ENCODE measurements at regions not wholly inside any gene's neighbourhood (a gene's known extent, or its start where the extent isn't known, plus 50 kb on each side); places are given as distances from the start of the nearest gene placed in this dataset.
"Not testable (repeated sequence)": the region's sequence is repeated elsewhere in the genome, so short reads cannot be mapped to it uniquely, and the experiment has no call there.

DNA sequence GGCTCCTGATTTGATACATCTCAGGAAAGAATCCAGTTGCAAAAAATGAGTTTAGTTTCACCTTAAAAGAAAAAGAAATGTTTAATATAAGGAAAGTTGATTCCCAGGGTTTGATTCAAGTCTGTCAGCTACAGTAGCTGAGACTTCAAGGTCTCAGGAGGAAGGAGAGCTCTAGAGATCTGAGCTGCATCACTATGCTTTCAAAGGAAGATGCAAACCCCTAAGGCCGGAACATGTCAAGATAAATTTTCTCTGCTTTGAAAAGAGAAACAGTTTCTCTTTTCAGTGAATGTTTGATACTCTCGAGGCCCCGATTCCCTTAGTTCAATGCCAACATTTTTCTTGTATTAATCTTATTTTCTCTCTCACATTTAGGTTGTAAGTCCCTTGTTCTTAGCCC, 128.6 kb downstream of the RGPD3 start:
- no peak for DNase-seq

DNA sequence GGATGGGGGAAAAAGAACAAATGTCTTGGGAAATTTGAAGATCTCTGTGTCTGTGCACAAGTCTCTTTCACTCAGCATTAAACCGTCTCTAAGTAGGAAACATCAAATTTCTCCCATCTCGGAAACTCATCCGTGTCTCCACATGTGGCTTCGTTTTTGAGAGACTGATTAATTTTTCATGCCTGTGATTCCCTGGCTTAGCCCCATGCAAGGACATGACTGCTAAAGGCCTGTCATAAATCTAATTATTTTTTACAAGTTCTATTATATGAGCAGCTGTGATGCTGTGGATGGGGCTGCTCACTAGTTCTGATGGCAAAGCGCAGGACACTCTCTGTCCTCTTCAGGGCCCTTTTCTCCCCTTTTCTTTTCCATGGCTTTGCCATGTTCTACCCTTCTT, 129.1 kb downstream of the RGPD3 start:
- DNase-seq: no peak

DNA sequence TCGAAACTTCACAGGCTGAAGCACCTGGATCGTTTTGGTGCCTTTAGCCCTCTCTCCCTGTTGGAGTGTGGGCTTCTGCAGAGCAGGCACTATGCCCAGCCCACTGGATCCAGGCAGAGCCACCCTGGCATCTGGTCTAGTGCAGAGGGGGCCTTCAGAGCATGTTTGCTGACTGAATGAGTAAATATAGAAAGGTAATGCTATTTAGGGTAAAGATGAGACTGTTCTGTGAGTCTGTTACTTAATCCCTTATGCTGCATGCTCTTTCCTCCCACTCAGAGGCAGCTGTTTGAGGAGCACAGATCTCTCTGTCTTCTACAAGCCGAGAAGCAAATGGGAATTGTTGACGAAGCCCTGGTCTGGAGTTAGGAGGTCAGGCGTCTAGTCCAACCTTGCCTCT, 130.2 kb downstream of the RGPD3 start:
- DNase-seq: no peak

DNA sequence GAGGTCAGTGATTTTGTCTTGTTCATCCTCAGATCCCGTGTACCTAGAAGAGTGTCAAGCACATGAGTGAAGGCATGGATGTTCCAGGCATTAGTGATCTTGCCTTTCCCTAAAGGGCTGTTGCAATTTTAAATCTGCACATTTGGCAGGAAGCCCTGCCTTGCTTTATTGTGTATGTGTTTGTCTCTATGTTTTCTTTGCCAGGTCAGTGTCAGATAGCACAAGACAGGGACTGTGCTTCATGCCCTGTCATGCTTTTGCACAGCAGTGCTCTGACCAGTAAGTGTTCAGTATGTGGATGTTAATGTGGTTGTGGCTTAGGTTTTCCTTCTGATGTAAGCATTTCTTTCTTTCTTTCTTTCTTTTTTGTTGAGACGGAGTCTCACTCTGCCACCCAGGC, 131.5 kb downstream of the RGPD3 start:
- DNase-seq: no peak

DNA sequence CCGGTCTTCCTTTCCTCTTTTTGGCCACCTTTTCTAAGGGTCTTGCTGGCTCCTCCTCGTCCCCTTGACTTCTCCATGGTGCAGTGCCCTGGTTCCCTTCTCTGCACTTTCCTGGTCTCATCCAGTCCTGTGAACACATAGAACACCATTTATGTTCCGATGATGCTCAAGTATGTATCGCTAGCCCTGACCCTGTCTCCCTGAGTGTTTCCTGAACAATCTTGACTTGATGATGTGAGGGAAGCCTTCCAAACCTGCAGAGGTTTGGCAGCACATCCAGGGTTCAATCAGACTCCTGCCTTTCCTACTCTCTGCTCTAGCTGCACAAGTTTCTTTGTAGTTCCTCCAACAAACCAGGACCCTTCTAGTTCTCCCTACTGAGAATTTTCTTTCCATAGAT, 132.1 kb downstream of the RGPD3 start:
- no peak for DNase-seq

DNA sequence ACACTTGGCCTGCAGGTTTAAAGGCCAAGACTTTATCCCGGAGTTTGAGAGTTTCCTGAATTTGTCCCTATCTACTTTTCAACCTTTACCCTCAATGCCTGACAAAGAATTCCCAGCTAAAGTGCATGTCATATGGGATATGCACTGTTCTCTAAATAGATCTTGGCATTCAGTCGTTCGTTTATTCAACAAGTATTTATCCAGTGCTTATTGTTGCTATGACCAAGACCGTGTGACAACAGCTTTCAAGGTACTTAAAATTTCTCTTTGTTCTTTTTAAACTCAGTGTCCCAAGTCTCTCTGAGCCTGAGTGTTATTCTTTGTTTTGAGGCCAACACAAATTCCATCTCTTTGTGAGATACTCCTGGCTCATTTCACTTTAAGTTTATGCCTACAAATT, 133.4 kb downstream of the RGPD3 start:
- DNase-seq: no peak

DNA sequence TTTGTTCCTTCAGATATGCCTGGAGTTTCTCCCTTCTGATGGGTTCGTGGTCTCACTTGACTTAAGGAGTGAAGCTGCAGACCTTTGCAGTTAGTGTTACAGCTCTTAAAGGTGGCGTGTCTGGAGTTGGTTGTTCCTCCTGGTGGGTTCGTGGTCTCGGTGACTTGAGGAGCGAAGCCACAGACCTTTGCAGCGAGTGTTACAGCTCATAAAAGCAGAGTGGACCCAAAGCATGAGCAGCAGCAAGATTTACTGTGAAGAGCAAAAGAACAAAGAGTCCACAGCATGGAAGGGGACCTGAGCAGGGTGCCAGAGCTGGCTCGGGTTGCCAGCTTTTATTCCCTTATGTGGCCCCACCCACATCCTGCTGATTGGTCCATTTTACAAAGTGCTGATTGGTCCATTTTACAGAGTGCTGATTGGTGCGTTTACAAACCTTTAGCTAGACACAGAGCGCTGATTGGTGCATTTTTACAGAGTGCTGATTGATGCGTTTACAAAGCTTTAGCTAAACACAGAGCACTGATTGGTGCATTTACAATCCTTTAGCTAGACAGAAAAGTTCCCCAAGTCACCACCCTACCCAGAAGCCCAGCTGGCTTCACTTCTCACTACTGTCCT, 134.8 kb downstream of the RGPD3 start:
- DNase-seq: not testable (repeated sequence)

DNA sequence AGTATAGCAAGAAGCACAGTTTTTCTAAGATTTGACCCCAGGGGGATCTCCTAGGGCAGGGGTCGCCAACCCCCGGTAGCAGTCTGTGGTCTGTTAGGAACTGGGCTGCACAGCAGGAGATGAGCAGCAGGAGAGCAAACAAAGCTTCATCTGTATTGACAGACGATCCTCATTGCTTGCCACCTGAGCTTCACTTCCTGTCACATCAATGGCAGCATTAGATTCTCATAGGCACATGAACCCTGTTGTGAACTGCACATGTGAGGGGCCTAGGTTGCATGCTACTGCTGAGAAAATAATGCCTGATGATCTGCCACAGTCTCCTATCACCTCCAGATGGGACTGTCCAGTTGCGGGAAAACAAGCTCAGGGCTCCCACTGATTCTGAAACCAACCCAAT, 136.2 kb downstream of the RGPD3 start:
- no peak for DNase-seq

DNA sequence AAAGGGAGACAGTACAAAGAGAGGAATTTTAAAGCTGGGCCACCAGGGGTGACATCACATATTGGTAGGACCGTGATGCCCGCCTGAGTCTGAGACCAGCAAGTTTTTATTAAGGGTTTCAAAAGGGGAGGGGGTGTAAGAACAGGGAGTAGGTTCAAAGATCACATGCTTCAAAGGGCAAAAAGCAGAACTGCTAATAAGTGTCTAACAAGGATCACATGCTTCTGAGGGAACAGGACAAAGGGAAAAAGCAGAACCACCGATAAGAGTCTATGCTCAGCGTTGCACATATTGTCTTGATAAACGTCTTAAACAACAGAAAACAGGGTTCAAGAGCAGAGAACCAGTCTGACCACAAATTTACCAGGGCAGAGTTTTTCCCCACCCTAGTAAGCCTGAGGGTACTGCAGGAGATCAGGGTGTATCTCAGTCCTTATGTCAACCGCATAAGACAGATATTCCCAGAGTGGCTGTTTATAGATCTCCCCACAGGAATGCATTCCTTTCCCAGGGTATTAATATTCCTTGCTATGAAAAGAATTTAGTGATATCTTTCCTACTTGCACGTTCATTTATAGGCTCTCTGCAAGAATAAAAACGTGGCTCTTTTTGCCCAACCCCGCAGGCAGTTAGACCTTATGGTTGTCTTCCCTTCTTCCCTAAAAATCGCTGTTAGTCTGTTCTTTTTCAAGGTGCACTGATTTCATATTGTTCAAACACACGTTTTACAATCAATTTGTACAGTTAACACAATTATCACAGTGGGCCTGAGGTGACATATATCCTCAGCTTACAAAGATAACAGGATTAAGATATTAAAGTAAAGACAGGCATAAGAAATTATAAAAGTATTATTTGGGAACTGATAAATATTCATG, 136.5 kb upstream of the UXS1 start:
- peak; percentile 56 for DNase-seq

DNA sequence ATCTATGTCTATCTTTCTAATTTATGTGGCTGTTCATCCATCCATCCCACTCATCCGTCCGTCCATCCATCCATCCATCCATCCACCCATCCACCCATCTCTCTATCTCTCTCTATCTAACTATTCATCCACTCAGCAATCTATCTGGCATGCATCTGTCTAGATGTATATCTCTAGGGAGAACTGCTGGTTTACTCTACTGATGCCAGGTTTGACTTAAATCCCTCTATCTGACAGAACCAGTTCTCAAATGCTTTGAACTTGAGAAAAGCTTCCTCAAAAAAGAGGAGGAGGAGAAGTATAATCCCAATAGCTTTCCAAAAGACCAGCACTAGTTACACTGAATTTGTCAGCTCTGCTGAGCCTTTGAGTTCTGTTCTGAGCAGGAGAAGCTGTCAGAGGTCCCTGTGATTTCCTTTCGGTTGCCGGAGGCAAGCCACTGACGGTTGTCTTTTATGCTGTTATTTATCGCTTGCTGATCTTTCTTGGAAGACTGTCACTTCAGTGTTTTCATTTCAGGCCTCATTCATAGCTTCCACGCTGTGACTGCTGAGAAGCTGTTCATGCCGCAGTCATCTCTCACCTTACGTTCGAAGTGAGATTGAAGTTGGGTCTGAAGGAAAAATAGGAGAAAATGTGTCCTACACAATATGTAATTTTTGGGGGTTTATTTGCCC, 129.4 kb upstream of the UXS1 start:
- no peak for DNase-seq

DNA sequence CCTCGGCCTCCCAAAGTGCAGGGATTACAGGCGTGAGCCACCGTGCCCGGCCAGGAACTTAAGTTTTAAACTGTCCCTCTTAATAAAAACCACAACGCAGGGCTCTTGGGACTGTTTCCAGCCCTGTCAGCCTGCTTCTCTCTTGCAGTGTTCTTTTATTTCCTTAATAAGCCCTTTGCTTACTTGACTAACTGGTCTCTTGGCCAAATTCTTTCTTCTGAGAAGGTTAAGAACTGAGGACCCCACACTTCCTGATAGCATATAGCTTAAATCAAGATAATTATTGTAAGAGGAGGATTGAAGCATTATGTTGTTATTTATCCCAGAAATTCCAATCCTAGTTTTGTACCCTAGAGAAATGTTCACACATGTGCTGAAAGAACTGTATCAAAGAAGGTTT, 128.2 kb upstream of the UXS1 start:
- no peak for DNase-seq

DNA sequence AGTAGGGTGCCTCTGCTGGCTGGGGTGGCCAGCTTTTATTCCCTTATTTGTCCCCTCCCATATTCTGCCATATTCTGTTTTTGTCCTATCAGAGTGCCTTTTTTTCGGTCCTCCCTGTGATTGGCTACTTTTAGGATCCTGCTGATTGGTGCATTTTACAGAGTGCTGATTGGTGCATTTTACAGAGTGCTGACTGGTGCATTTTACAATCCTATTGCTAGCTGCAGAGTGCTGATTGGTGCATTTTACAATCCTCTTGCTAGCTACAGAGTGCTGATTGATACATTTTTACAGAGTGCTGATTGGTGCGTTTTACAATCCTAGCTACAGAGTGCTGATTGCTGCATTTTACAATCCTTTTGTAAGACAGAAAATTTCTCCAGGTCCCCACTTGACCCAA, 126.3 kb upstream of the UXS1 start:
- DNase-seq: not testable (repeated sequence)

DNA sequence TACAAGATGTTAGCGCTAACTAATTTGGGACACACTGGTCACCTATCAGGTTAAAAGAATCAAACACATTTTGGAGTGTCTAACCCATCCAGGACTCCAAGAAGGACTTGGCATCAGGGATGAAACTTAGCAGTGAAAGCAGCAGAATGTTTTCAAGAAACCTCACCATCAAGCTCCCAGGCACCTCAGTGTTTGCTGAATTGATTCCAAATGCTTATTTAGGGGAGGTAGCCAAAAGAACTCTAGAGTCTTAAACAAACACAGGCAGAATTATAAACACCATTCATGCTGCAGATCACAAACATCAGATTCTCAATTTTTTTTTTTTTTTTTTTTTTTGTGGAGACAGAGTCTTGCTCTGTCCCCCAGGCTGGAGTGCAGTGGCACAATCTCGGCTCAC, 122.8 kb upstream of the UXS1 start:
- DNase-seq: no peak

DNA sequence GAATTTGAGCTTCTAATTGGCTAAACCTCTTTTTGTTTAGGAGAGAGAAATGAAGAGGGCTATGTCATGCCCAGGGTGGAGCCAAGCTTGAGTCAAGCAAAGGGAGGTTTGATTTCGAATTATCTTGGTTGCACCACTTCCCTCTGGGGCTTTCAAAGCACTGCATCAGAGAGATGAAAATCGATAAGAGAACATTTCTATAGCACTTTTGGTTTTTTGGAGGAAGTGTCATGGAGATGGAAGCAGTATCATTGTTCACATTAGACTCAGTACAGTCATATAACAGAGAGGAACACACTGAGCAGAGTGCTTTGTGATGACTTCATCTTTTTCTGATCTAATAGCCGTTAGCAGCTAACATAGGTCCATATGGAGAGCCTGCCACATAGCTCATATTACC, 120.3 kb upstream of the UXS1 start:
- DNase-seq: no peak

DNA sequence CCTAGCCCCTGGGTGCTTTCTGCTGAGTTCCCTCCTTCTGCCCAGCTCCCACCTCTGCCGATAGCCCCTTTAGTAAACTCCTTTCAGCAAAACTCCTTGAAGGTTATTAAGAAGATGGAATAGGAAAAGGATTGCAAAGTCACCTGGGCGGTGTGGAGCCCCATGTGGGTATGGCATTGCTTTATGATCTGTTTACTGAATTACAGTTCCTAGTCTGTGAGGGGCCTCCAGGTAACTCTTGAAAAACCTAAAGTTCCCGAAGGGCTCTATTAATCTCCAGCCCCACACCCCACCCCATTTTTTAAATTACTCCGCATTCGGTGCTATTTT, 116.9 kb upstream of the UXS1 start:
- no peak for DNase-seq

DNA sequence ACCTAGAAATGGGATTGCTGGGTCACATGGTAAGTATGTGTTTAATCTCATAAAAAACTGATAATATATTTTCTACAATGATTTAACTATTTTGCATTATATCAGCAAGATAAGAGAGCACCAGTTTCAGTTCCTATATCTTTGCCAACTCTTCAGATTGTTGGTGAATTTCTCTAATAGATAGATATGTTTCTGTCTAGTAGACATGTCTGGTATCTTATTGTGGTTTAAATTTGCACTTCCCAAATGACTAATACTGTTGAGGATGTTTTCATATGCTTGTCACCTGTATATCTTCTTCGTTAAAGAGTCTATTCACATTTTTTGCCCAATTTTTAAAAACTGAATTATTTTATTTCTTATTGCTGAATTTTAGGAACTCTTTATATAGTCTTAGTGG, 113.8 kb upstream of the UXS1 start:
- no peak for DNase-seq

DNA sequence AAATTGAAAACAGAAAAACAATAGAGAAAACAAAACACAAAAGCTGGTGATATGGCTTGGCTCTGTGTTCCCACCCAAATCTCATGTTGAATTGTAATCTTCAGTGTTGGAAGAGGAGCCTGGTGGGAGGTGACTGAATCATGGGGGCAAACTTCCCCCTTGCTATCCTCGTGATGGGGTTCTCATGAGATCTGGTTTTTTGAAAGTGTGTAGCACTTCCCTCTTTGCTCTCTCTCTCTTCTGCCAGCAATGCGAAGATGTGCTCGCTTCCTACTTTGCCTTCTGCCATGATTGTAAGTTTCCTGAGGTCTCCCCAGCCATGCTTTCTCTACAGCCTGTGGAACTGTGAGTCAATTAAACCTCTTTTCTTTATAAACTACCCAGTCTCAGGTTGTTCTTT, 112.3 kb upstream of the UXS1 start:
- DNase-seq: no peak

DNA sequence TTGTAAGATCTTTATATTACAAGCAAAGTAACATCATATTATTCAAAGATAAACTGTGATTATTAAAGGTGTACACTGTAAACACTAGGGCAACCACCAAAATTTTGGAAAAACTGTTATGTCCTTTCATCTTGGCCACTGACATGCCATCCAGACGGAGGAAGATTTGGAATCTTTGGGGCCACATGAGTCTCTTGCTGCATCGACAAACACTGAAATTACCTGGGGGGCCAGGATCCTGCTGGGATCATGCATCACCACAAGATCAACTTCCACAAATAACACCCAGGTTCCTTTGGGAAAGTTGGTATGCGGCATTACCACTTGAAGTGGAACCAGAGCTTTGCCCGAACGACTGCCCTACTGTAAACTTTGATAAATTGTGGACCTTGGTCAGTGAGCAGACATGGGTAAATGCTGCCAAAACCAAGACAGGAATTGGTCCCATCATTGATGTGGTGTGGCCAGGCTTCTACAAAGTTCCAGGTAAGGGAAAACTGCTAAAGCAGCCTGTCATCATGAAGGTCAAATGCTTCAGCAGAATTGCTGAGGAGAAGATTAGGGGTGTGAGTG, 110.6 kb upstream of the UXS1 start:
- DNase-seq: no peak

DNA sequence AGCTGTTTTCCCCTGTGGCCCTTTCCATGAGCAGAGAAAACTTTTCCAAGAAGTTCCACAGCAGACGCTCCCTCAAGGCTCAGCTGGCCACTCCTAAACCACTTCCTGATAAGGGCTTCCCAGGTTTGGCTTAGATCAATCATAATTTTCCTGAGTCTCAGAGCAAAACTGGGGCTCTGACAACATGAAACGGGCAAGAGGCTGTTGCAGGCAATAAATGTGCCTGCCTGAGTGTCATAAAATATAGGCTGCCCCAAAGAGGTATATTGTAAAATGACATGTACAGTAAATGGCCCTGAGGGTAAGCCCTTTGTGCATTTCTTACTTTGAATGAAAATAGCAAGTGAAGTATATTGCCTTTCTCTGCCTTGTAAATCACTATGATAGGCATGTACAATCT, 105.6 kb upstream of the UXS1 start:
- no peak for DNase-seq

DNA sequence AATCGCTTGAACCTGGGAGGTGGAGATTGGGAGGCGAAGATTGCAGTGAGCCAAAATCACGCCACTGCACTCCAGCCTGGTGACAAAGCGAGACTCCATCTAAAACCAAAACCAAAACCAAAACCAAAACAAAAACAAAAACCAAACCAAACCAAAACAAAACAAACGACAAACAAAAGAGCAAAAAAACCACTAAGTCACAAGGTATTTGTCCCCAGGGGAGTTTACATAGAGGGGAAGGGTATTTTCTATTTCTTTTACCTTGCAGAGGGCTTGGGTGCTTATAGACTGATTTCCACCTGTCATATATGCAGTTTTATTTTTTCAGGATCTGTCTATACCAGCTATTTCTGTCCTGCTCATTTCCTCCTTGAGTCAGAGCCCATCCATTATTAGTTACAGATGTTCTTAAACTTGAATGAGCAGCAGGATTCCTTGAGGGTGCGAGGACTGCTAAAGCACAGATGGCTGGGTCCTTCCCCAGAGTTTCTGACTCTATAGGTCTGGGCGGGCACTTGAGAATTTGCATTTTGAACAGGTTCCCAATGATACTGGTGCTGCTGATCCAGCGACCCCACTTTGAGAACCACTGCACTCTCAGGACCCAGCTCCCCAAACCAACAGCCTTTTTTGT, 102.2 kb upstream of the UXS1 start:
- peak; percentile 3 for DNase-seq

DNA sequence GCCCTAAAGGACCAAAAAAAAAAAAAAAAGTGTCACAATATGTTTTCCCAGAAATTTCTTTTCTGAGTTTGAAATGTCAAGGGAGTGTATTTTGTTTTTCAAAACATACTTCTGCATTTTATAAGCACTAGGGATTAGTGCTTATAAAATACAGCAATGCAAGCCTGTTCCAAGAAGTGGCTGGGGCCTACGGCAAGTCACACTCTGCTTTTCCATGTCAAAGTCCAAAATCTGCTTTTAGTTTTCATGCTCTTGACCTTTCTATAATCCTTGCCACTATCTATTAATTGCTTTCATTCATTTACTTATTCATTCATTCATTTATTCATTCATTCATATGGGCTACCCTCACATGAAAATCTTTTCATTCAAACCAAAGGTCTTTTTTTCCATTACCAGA, 100.1 kb upstream of the UXS1 start:
- no peak for DNase-seq

DNA sequence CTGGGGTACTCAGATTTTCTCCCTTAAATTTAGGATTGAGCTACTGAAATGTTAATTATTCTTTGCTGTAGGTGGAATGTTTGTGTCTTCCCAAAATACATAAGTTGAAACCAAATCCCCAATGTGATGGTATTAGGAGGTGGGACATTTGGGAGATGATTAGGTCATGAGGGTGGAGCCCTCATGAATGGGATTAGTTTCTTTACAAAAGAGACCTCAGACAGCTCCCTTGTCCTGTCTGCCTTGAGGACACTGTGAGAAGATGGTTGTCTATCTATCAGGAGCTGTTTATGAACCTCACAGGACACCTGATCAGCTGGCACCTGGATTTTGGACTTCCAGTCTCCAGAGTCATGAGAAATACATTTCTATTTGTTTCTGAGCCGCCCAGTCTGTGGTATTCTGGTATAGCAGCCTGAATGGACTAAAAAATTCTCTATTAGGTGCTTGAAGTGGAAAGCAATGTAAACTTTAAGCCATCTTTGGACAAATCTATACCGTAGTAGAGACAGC, 99.2 kb upstream of the UXS1 start:
- no peak for DNase-seq

DNA sequence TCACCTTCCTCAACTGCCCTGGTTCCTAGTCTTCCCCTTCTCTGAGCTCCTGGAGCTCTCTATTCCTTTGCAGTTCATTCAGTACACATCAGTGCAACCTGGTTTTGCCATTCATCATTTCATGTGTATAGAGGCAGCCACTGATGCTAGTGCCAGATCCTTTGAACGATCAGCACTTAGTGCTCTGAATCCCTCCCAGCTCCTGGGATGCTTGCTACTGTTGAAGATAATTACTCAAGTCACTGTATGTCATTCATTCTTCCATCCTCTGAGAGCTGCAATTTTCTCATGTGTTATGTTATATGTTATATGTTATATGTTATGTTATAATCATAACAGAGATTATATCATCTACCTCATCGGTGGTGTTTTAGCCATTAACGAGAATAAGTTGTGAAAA, 98.5 kb upstream of the UXS1 start:
- no peak for DNase-seq

All from EL (cell line).